H9 (cell line): ENCODE measurements at regions not wholly inside any gene's neighbourhood (a gene's known extent, or its start where the extent isn't known, plus 50 kb on each side); places are given as distances from the start of the nearest gene placed in this dataset.
A peak's percentile ranks its signal among the peaks of the same experiment; 100 is the strongest.
"Not testable (repeated sequence)": the region's sequence is repeated elsewhere in the genome, so short reads cannot be mapped to it uniquely, and the experiment has no call there.

Experiments used
- DNase-seq: peaks from one replicate; pipeline ENCODE4 v3.0.0-alpha.2; 2017
- H2AFZ ChIP-seq: one replicate; pipeline ENCODE4 v1.6.1; 2013; ENCODE audit warnings: mild to moderate bottlenecking, low read length, control low read depth, moderate library complexity
- H2AK5ac ChIP-seq: 2 replicates; pipeline ENCODE4 v1.6.1; 2013; ENCODE audit warnings: low read length, control low read depth, mixed read lengths; ENCODE audit not compliant: insufficient read length
- H2BK120ac ChIP-seq: one replicate; pipeline ENCODE4 v1.6.1; 2013; ENCODE audit warnings: low read depth, mild to moderate bottlenecking, low read length, control low read depth, inconsistent platforms; ENCODE audit not compliant: poor library complexity, severe bottlenecking
- H2BK12ac ChIP-seq: 2 replicates; pipeline ENCODE4 v1.6.1; 2013; ENCODE audit warnings: low read length, control low read depth, mixed read lengths, low read depth; ENCODE audit not compliant: insufficient read length
- H2BK15ac ChIP-seq: 2 replicates; pipeline ENCODE4 v1.6.1; 2013; ENCODE audit warnings: low read depth, low read length, control low read depth
- H2BK20ac ChIP-seq: one replicate; pipeline ENCODE4 v1.6.1; 2013; ENCODE audit warnings: low read depth, mild to moderate bottlenecking, low read length, control low read depth, inconsistent platforms; ENCODE audit not compliant: poor library complexity, severe bottlenecking
- H2BK5ac ChIP-seq: 2 replicates; pipeline ENCODE4 v1.6.1; 2013; ENCODE audit warnings: low read length, control low read depth, mixed read lengths; ENCODE audit not compliant: insufficient read length
- H3K14ac ChIP-seq: 2 replicates; pipeline ENCODE4 v1.6.1; 2013; ENCODE audit warnings: low read length, control low read depth; ENCODE audit not compliant: insufficient read depth
- H3K18ac ChIP-seq: 2 replicates; pipeline ENCODE4 v1.6.1; 2013; ENCODE audit warnings: low read depth, mild to moderate bottlenecking, mixed read lengths, low read length, control low read depth; ENCODE audit not compliant: insufficient read length
- H3K23ac ChIP-seq: 2 replicates; pipeline ENCODE4 v1.6.1; 2013; ENCODE audit warnings: low read length, control low read depth, mixed read lengths, low read depth; ENCODE audit not compliant: insufficient read length
- H3K23me2 ChIP-seq: 2 replicates; pipeline ENCODE4 v1.6.1; 2013; ENCODE audit warnings: low read depth, mild to moderate bottlenecking, mixed read lengths, low read length, control low read depth; ENCODE audit not compliant: insufficient read length, poor library complexity, severe bottlenecking
- H3K27ac ChIP-seq: 2 replicates; pipeline ENCODE4 v1.5.1; 2013; ENCODE audit warnings: low read length, control low read depth, mixed read lengths, low read depth; ENCODE audit not compliant: insufficient read length
- H3K27me3 ChIP-seq: 2 replicates; pipeline ENCODE4 v1.6.1; 2013; ENCODE audit warnings: low read length, control low read depth, inconsistent platforms; ENCODE audit not compliant: insufficient read depth
- H3K4ac ChIP-seq: 2 replicates; pipeline ENCODE4 v1.6.1; 2013; ENCODE audit warnings: low read depth, mild to moderate bottlenecking, control low read depth, inconsistent platforms, low read length, moderate library complexity
- H3K4me1 ChIP-seq: 2 replicates; pipeline ENCODE4 v1.6.1; 2013; ENCODE audit warnings: low read length, control low read depth, inconsistent platforms; ENCODE audit not compliant: insufficient read depth
- H3K4me2 ChIP-seq: 2 replicates; pipeline ENCODE4 v1.6.1; 2013; ENCODE audit warnings: low read length, control low read depth, mixed read lengths; ENCODE audit not compliant: insufficient read length, insufficient read depth
- H3K56ac ChIP-seq: 2 replicates; pipeline ENCODE4 v1.6.1; 2013; ENCODE audit warnings: low read depth, mild to moderate bottlenecking, mixed read lengths, low read length, control low read depth; ENCODE audit not compliant: insufficient read length
- H3K79me1 ChIP-seq: 2 replicates; pipeline ENCODE4 v1.6.1; 2013; ENCODE audit warnings: low read depth, mild to moderate bottlenecking, moderate library complexity, low read length, control low read depth, inconsistent platforms; ENCODE audit not compliant: insufficient read depth, poor library complexity, severe bottlenecking
- H3K79me2 ChIP-seq: 2 replicates; pipeline ENCODE4 v1.6.1; 2013; ENCODE audit warnings: low read length, control low read depth, inconsistent platforms; ENCODE audit not compliant: insufficient read depth
- H3K9ac ChIP-seq: 2 replicates; pipeline ENCODE4 v1.6.1; 2013; ENCODE audit warnings: low read length, control low read depth, mixed read lengths; ENCODE audit not compliant: insufficient read length; ENCODE audit errors: extremely low read depth
- H3K9me3 ChIP-seq: one replicate; pipeline ENCODE4 v1.6.1; 2013; ENCODE audit warnings: low read depth, low read length, inconsistent platforms; ENCODE audit not compliant: control insufficient read depth
- H3T11ph ChIP-seq: one replicate; pipeline ENCODE4 v1.6.1; 2013; ENCODE audit warnings: mild to moderate bottlenecking, low read length, control low read depth, inconsistent platforms
- H4K20me1 ChIP-seq: one replicate; pipeline ENCODE4 v1.6.1; 2013; ENCODE audit not compliant: control insufficient read depth, insufficient read length, insufficient read depth
- H4K5ac ChIP-seq: 2 replicates; pipeline ENCODE4 v1.6.1; 2013; ENCODE audit warnings: low read depth, mild to moderate bottlenecking, mixed read lengths, low read length, control low read depth; ENCODE audit not compliant: insufficient read length
- H4K8ac ChIP-seq: replicated peaks from 2 replicates; pipeline ENCODE4 v1.6.1; 2013; ENCODE audit warnings: low read length, control low read depth, mixed read lengths, low read depth; ENCODE audit not compliant: insufficient read length
- H4K91ac ChIP-seq: 2 replicates; pipeline ENCODE4 v1.6.1; 2013; ENCODE audit warnings: low read depth, mild to moderate bottlenecking, moderate library complexity, mixed read lengths, low read length, control low read depth; ENCODE audit not compliant: insufficient read length
- H3K27ac Mint-ChIP-seq, 3 experiments: 2 replicates in 2 of 3; 3 replicates in 1 of 3; pipeline ENCODE4 v1.8.0; 2020 to 2021; ENCODE audit warnings: mixed read lengths in 3 of 3, mild to moderate bottlenecking in 1 of 3, moderate library complexity in 1 of 3
- H3K27me3 Mint-ChIP-seq: 2 replicates; pipeline ENCODE4 v1.8.0; 2021; ENCODE audit warnings: low read depth, mild to moderate bottlenecking, moderate library complexity, mixed read lengths
- H3K36me3 Mint-ChIP-seq, 3 experiments: 2 replicates in 2 of 3; 3 replicates in 1 of 3; pipeline ENCODE4 v1.8.0; 2020 to 2021; ENCODE audit warnings: low read depth in 3 of 3, mixed read lengths in 3 of 3; ENCODE audit not compliant: insufficient read depth in 1 of 3
- H3K4me1 Mint-ChIP-seq, 2 experiments: 2 replicates each; pipeline ENCODE4 v1.8.0; 2020; ENCODE audit warnings: mixed read lengths in 2 of 2
- H3K4me3 Mint-ChIP-seq, 2 experiments: 2 replicates in 1 of 2; 3 replicates in 1 of 2; pipeline ENCODE4 v1.8.0; 2020 to 2021; ENCODE audit warnings: mild to moderate bottlenecking in 2 of 2, mixed read lengths in 2 of 2, moderate library complexity in 1 of 2
- H3K9me3 Mint-ChIP-seq, 2 experiments: 2 replicates in 1 of 2; 3 replicates in 1 of 2; pipeline ENCODE4 v1.8.0; 2020; ENCODE audit warnings: mild to moderate bottlenecking in 2 of 2, mixed read lengths in 2 of 2, moderate library complexity in 1 of 2
- WGBS: extraction: QIAGEN DNeasy Blood & Tissue Kit; methylation state at CpG from one replicate; pipeline ENCODE4 v1.1.7; 2013; ENCODE audit warnings: missing lambda C conversion rate, low lambda C conversion rate, mixed read lengths; ENCODE audit not compliant: insufficient read length; ENCODE audit errors: extremely low coverage; 5-methylcytosine and 5-hydroxymethylcytosine counted together
- TF ChIP-seq, protein P1 (sequence below): fragments of 200-600 bp; sonication (generic); conservative IDR thresholded peaks from 3 replicates; pipeline ENCODE4 v1.8.0; 2021; ENCODE audit warnings: antibody characterized with exemption, mild to moderate bottlenecking

- Histone ChIP-seq H3K9ac (no peak overlapping the region), H3K79me2 (no peaks in the 10 kb centered on the region), H3K27me3 (no peaks in the 10 kb centered on the region), H4K8ac (no peak overlapping the region), H3K18ac (no peak overlapping the region), H2BK120ac (no peak overlapping the region), H2BK5ac (no peak overlapping the region), H2BK20ac (no peak overlapping the region), H3K14ac (no peak overlapping the region), H3K4me1 (no peaks in the 10 kb centered on the region), H3K27ac (no peak overlapping the region), H2AFZ (no peak overlapping the region), H4K5ac (no peak overlapping the region), H3K4me2 (no peak overlapping the region), H3T11ph (no peak overlapping the region), H3K9me3 (no peaks in the 10 kb centered on the region), H2BK12ac (no peak overlapping the region), H4K20me1 (no peaks in the 10 kb centered on the region), H3K23ac (no peak overlapping the region), H2AK5ac (no peak overlapping the region), H3K4ac (no peak overlapping the region), H3K23me2 (no peaks in the 10 kb centered on the region), H3K79me1 (no peaks in the 10 kb centered on the region), H2BK15ac (peak overlapping the region; percentile 68; the same call in 1 of the 2 replicates), H4K91ac (no peak overlapping the region), H3K56ac (no peak overlapping the region)
- no CpG with 5 or more reads among the region's 3 CpGs for WGBS
- Mint-ChIP-seq H3K36me3 (peaks cover 3 to 45% (median 8%) of the 10 kb centered on the region in 3 experiments; a peak in 5 of 7 replicates), H3K9me3 (peaks cover 29 to 41% of the 10 kb centered on the region in 2 experiments), H3K4me3 (no peak overlapping the region), H3K4me1 (no peaks in the 10 kb centered on the region), H3K27me3 (no peaks in the 10 kb centered on the region; the same call in 1 of the 2 replicates), H3K27ac (no peak overlapping the region)
- DNase-seq: no peak
- TF ChIP-seq, protein P1, sequence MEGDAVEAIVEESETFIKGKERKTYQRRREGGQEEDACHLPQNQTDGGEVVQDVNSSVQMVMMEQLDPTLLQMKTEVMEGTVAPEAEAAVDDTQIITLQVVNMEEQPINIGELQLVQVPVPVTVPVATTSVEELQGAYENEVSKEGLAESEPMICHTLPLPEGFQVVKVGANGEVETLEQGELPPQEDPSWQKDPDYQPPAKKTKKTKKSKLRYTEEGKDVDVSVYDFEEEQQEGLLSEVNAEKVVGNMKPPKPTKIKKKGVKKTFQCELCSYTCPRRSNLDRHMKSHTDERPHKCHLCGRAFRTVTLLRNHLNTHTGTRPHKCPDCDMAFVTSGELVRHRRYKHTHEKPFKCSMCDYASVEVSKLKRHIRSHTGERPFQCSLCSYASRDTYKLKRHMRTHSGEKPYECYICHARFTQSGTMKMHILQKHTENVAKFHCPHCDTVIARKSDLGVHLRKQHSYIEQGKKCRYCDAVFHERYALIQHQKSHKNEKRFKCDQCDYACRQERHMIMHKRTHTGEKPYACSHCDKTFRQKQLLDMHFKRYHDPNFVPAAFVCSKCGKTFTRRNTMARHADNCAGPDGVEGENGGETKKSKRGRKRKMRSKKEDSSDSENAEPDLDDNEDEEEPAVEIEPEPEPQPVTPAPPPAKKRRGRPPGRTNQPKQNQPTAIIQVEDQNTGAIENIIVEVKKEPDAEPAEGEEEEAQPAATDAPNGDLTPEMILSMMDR: no peak
Observed at GRCh38 chr2:160828076-160828475, 332.2 kb upstream of the TANK start.

- H3K23me2 ChIP-seq, H3K79me1 ChIP-seq, H3K4me2 ChIP-seq, H3K4me1 ChIP-seq, H3K9me3 ChIP-seq, H3K14ac ChIP-seq, H3K56ac ChIP-seq, H2AFZ ChIP-seq, H2BK12ac ChIP-seq, H2BK120ac ChIP-seq, H2BK5ac ChIP-seq, H3K23ac ChIP-seq, H3K27me3 ChIP-seq, H3K4ac ChIP-seq, DNase-seq, H3K27ac ChIP-seq, H4K5ac ChIP-seq, H3K4me3 Mint-ChIP-seq, H4K8ac ChIP-seq, H3K27me3 Mint-ChIP-seq, H3T11ph ChIP-seq, H3K27ac Mint-ChIP-seq, H3K18ac ChIP-seq, H2BK15ac ChIP-seq, H4K20me1 ChIP-seq, H4K91ac ChIP-seq, H2BK20ac ChIP-seq, H3K79me2 ChIP-seq, H3K4me1 Mint-ChIP-seq, H2AK5ac ChIP-seq, H3K9ac ChIP-seq: not testable (repeated sequence)
- H3K36me3 Mint-ChIP-seq: peaks cover 0 to 21% (median 7%) of the 10 kb centered on the region in 3 experiments; a peak in 3 of 7 replicates
- H3K9me3 Mint-ChIP-seq: peaks cover 9 to 15% of the 10 kb centered on the region in 2 experiments; a peak in 3 of 5 replicates
- WGBS: no CpG with 5 or more reads among the region's 5 CpGs
Observed at GRCh38 chr2:160832381-160832780, 327.8 kb upstream of the TANK start.
